Astrocyte (in vitro differentiated cells and primary cell): ENCODE measurements at regions not wholly inside any gene's neighbourhood (a gene's known extent, or its start where the extent isn't known, plus 50 kb on each side); places are given as distances from the start of the nearest gene placed in this dataset.

ENCODE experiments used
- EZH2 ChIP-seq: IDR thresholded peaks from 2 replicates; pipeline ENCODE4 v1.6.1; 2012; ENCODE audit warnings: mild to moderate bottlenecking, low read length, inconsistent platforms; ENCODE audit not compliant: insufficient read depth
- TF ChIP-seq, protein P1 (sequence below): IDR thresholded peaks from 2 replicates; pipeline ENCODE4 v1.5.1; 2011; ENCODE audit warnings: low read depth, mild to moderate bottlenecking, inconsistent platforms, low read length, moderate library complexity; ENCODE audit not compliant: insufficient read depth

DNA sequence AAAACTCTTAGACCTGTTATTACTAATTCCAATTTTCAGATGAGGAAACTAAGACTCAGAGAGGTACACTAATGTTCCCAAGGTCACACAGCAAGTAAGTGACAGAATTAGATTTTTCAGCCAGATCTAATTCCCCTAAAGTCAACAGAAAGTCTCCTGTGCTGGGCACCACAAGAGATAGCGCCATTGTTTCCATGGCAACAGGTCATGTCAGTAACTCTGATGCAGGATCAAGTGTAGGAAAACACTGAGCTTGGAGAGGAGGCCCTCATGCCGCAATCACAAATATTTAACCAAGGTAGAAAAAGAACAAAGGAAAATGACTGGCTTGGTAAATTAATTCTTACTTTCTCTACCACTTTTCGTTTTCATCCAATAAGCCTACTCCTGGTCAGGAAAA lies 166.0 kb upstream of the CDH13 start:
- TF ChIP-seq, protein P1, sequence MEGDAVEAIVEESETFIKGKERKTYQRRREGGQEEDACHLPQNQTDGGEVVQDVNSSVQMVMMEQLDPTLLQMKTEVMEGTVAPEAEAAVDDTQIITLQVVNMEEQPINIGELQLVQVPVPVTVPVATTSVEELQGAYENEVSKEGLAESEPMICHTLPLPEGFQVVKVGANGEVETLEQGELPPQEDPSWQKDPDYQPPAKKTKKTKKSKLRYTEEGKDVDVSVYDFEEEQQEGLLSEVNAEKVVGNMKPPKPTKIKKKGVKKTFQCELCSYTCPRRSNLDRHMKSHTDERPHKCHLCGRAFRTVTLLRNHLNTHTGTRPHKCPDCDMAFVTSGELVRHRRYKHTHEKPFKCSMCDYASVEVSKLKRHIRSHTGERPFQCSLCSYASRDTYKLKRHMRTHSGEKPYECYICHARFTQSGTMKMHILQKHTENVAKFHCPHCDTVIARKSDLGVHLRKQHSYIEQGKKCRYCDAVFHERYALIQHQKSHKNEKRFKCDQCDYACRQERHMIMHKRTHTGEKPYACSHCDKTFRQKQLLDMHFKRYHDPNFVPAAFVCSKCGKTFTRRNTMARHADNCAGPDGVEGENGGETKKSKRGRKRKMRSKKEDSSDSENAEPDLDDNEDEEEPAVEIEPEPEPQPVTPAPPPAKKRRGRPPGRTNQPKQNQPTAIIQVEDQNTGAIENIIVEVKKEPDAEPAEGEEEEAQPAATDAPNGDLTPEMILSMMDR, result no peak
- TF ChIP-seq EZH2, result no peak
